H9 (cell line): ENCODE measurements at regions not wholly inside any gene's neighbourhood (a gene's known extent, or its start where the extent isn't known, plus 50 kb on each side); places are given as distances from the start of the nearest gene placed in this dataset.

Experiments
- DNase-seq: peaks from one replicate; pipeline ENCODE4 v3.0.0-alpha.2; 2017
- H2AFZ ChIP-seq: one replicate; pipeline ENCODE4 v1.6.1; 2013; ENCODE audit warnings: mild to moderate bottlenecking, low read length, control low read depth, moderate library complexity
- H2AK5ac ChIP-seq: 2 replicates; pipeline ENCODE4 v1.6.1; 2013; ENCODE audit warnings: low read length, control low read depth, mixed read lengths; ENCODE audit not compliant: insufficient read length
- H2BK120ac ChIP-seq: one replicate; pipeline ENCODE4 v1.6.1; 2013; ENCODE audit warnings: low read depth, mild to moderate bottlenecking, low read length, control low read depth, inconsistent platforms; ENCODE audit not compliant: poor library complexity, severe bottlenecking
- H2BK12ac ChIP-seq: 2 replicates; pipeline ENCODE4 v1.6.1; 2013; ENCODE audit warnings: low read length, control low read depth, mixed read lengths, low read depth; ENCODE audit not compliant: insufficient read length
- H2BK15ac ChIP-seq: 2 replicates; pipeline ENCODE4 v1.6.1; 2013; ENCODE audit warnings: low read depth, low read length, control low read depth
- H2BK20ac ChIP-seq: one replicate; pipeline ENCODE4 v1.6.1; 2013; ENCODE audit warnings: low read depth, mild to moderate bottlenecking, low read length, control low read depth, inconsistent platforms; ENCODE audit not compliant: poor library complexity, severe bottlenecking
- H2BK5ac ChIP-seq: 2 replicates; pipeline ENCODE4 v1.6.1; 2013; ENCODE audit warnings: low read length, control low read depth, mixed read lengths; ENCODE audit not compliant: insufficient read length
- H3K14ac ChIP-seq: 2 replicates; pipeline ENCODE4 v1.6.1; 2013; ENCODE audit warnings: low read length, control low read depth; ENCODE audit not compliant: insufficient read depth
- H3K18ac ChIP-seq: 2 replicates; pipeline ENCODE4 v1.6.1; 2013; ENCODE audit warnings: low read depth, mild to moderate bottlenecking, mixed read lengths, low read length, control low read depth; ENCODE audit not compliant: insufficient read length
- H3K23ac ChIP-seq: 2 replicates; pipeline ENCODE4 v1.6.1; 2013; ENCODE audit warnings: low read length, control low read depth, mixed read lengths, low read depth; ENCODE audit not compliant: insufficient read length
- H3K23me2 ChIP-seq: 2 replicates; pipeline ENCODE4 v1.6.1; 2013; ENCODE audit warnings: low read depth, mild to moderate bottlenecking, mixed read lengths, low read length, control low read depth; ENCODE audit not compliant: insufficient read length, poor library complexity, severe bottlenecking
- H3K27ac ChIP-seq: 2 replicates; pipeline ENCODE4 v1.5.1; 2013; ENCODE audit warnings: low read length, control low read depth, mixed read lengths, low read depth; ENCODE audit not compliant: insufficient read length
- H3K27me3 ChIP-seq: 2 replicates; pipeline ENCODE4 v1.6.1; 2013; ENCODE audit warnings: low read length, control low read depth, inconsistent platforms; ENCODE audit not compliant: insufficient read depth
- H3K4ac ChIP-seq: 2 replicates; pipeline ENCODE4 v1.6.1; 2013; ENCODE audit warnings: low read depth, mild to moderate bottlenecking, control low read depth, inconsistent platforms, low read length, moderate library complexity
- H3K4me1 ChIP-seq: 2 replicates; pipeline ENCODE4 v1.6.1; 2013; ENCODE audit warnings: low read length, control low read depth, inconsistent platforms; ENCODE audit not compliant: insufficient read depth
- H3K4me2 ChIP-seq: 2 replicates; pipeline ENCODE4 v1.6.1; 2013; ENCODE audit warnings: low read length, control low read depth, mixed read lengths; ENCODE audit not compliant: insufficient read length, insufficient read depth
- H3K56ac ChIP-seq: 2 replicates; pipeline ENCODE4 v1.6.1; 2013; ENCODE audit warnings: low read depth, mild to moderate bottlenecking, mixed read lengths, low read length, control low read depth; ENCODE audit not compliant: insufficient read length
- H3K79me1 ChIP-seq: 2 replicates; pipeline ENCODE4 v1.6.1; 2013; ENCODE audit warnings: low read depth, mild to moderate bottlenecking, moderate library complexity, low read length, control low read depth, inconsistent platforms; ENCODE audit not compliant: insufficient read depth, poor library complexity, severe bottlenecking
- H3K79me2 ChIP-seq: 2 replicates; pipeline ENCODE4 v1.6.1; 2013; ENCODE audit warnings: low read length, control low read depth, inconsistent platforms; ENCODE audit not compliant: insufficient read depth
- H3K9ac ChIP-seq: 2 replicates; pipeline ENCODE4 v1.6.1; 2013; ENCODE audit warnings: low read length, control low read depth, mixed read lengths; ENCODE audit not compliant: insufficient read length; ENCODE audit errors: extremely low read depth
- H3K9me3 ChIP-seq: one replicate; pipeline ENCODE4 v1.6.1; 2013; ENCODE audit warnings: low read depth, low read length, inconsistent platforms; ENCODE audit not compliant: control insufficient read depth
- H3T11ph ChIP-seq: one replicate; pipeline ENCODE4 v1.6.1; 2013; ENCODE audit warnings: mild to moderate bottlenecking, low read length, control low read depth, inconsistent platforms
- H4K20me1 ChIP-seq: one replicate; pipeline ENCODE4 v1.6.1; 2013; ENCODE audit not compliant: control insufficient read depth, insufficient read length, insufficient read depth
- H4K5ac ChIP-seq: 2 replicates; pipeline ENCODE4 v1.6.1; 2013; ENCODE audit warnings: low read depth, mild to moderate bottlenecking, mixed read lengths, low read length, control low read depth; ENCODE audit not compliant: insufficient read length
- H4K8ac ChIP-seq: replicated peaks from 2 replicates; pipeline ENCODE4 v1.6.1; 2013; ENCODE audit warnings: low read length, control low read depth, mixed read lengths, low read depth; ENCODE audit not compliant: insufficient read length
- H4K91ac ChIP-seq: 2 replicates; pipeline ENCODE4 v1.6.1; 2013; ENCODE audit warnings: low read depth, mild to moderate bottlenecking, moderate library complexity, mixed read lengths, low read length, control low read depth; ENCODE audit not compliant: insufficient read length
- H3K27ac Mint-ChIP-seq, 3 experiments: 2 replicates in 2 of 3; 3 replicates in 1 of 3; pipeline ENCODE4 v1.8.0; 2020 to 2021; ENCODE audit warnings: mixed read lengths in 3 of 3, mild to moderate bottlenecking in 1 of 3, moderate library complexity in 1 of 3
- H3K27me3 Mint-ChIP-seq: 2 replicates; pipeline ENCODE4 v1.8.0; 2021; ENCODE audit warnings: low read depth, mild to moderate bottlenecking, moderate library complexity, mixed read lengths
- H3K36me3 Mint-ChIP-seq, 3 experiments: 2 replicates in 2 of 3; 3 replicates in 1 of 3; pipeline ENCODE4 v1.8.0; 2020 to 2021; ENCODE audit warnings: low read depth in 3 of 3, mixed read lengths in 3 of 3; ENCODE audit not compliant: insufficient read depth in 1 of 3
- H3K4me1 Mint-ChIP-seq, 2 experiments: 2 replicates each; pipeline ENCODE4 v1.8.0; 2020; ENCODE audit warnings: mixed read lengths in 2 of 2
- H3K4me3 Mint-ChIP-seq, 2 experiments: 2 replicates in 1 of 2; 3 replicates in 1 of 2; pipeline ENCODE4 v1.8.0; 2020 to 2021; ENCODE audit warnings: mild to moderate bottlenecking in 2 of 2, mixed read lengths in 2 of 2, moderate library complexity in 1 of 2
- H3K9me3 Mint-ChIP-seq, 2 experiments: 2 replicates in 1 of 2; 3 replicates in 1 of 2; pipeline ENCODE4 v1.8.0; 2020; ENCODE audit warnings: mild to moderate bottlenecking in 2 of 2, mixed read lengths in 2 of 2, moderate library complexity in 1 of 2
- WGBS: extraction: QIAGEN DNeasy Blood & Tissue Kit; methylation state at CpG from one replicate; pipeline ENCODE4 v1.1.7; 2013; ENCODE audit warnings: missing lambda C conversion rate, low lambda C conversion rate, mixed read lengths; ENCODE audit not compliant: insufficient read length; ENCODE audit errors: extremely low coverage; 5-methylcytosine and 5-hydroxymethylcytosine counted together
- TF ChIP-seq, protein P1 (sequence below): fragments of 200-600 bp; sonication (generic); conservative IDR thresholded peaks from 3 replicates; pipeline ENCODE4 v1.8.0; 2021; ENCODE audit warnings: antibody characterized with exemption, mild to moderate bottlenecking

- Histone ChIP-seq H2BK12ac (no peak overlapping the region), H3K14ac (no peak overlapping the region), H2BK20ac (no peak overlapping the region), H2BK120ac (no peak overlapping the region), H2BK15ac (no peak overlapping the region), H3K18ac (no peak overlapping the region), H3K79me1 (no peaks in the 10 kb centered on the region), H3K23me2 (no peaks in the 10 kb centered on the region), H3K4me2 (no peak overlapping the region), H3K4ac (no peak overlapping the region), H3K27me3 (no peaks in the 10 kb centered on the region), H3K79me2 (no peaks in the 10 kb centered on the region), H3K9me3 (no peaks in the 10 kb centered on the region), H3K4me1 (no peaks in the 10 kb centered on the region), H4K5ac (no peak overlapping the region), H4K20me1 (no peaks in the 10 kb centered on the region), H3T11ph (no peak overlapping the region), H4K8ac (no peak overlapping the region), H2AK5ac (no peak overlapping the region), H3K27ac (no peak overlapping the region), H3K56ac (no peak overlapping the region), H4K91ac (no peak overlapping the region), H2BK5ac (no peak overlapping the region), H3K23ac (no peak overlapping the region), H3K9ac (no peak overlapping the region), H2AFZ (no peak overlapping the region)
- H3K36me3 Mint-ChIP-seq: no peaks in the 10 kb centered on the region
- no peak for DNase-seq
- no peaks in the 10 kb centered on the region for H3K9me3 Mint-ChIP-seq
- WGBS: no CpG with 5 or more reads among the region's 10 CpGs
- H3K4me3 Mint-ChIP-seq: no peak overlapping the region
- no peaks in the 10 kb centered on the region for H3K4me1 Mint-ChIP-seq
- TF ChIP-seq, protein P1, sequence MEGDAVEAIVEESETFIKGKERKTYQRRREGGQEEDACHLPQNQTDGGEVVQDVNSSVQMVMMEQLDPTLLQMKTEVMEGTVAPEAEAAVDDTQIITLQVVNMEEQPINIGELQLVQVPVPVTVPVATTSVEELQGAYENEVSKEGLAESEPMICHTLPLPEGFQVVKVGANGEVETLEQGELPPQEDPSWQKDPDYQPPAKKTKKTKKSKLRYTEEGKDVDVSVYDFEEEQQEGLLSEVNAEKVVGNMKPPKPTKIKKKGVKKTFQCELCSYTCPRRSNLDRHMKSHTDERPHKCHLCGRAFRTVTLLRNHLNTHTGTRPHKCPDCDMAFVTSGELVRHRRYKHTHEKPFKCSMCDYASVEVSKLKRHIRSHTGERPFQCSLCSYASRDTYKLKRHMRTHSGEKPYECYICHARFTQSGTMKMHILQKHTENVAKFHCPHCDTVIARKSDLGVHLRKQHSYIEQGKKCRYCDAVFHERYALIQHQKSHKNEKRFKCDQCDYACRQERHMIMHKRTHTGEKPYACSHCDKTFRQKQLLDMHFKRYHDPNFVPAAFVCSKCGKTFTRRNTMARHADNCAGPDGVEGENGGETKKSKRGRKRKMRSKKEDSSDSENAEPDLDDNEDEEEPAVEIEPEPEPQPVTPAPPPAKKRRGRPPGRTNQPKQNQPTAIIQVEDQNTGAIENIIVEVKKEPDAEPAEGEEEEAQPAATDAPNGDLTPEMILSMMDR: no peak
- no peaks in the 10 kb centered on the region for H3K27me3 Mint-ChIP-seq
- H3K27ac Mint-ChIP-seq: no peak overlapping the region
Measured at GRCh38 chr3:132907293-132907692, 130.9 kb upstream of the TMEM108 start.
